ENCODE measurements at regions not wholly inside any gene's neighbourhood (a gene's known extent, or its start where the extent isn't known, plus 50 kb on each side); places are given as distances from the start of the nearest gene placed in this dataset.

DNA sequence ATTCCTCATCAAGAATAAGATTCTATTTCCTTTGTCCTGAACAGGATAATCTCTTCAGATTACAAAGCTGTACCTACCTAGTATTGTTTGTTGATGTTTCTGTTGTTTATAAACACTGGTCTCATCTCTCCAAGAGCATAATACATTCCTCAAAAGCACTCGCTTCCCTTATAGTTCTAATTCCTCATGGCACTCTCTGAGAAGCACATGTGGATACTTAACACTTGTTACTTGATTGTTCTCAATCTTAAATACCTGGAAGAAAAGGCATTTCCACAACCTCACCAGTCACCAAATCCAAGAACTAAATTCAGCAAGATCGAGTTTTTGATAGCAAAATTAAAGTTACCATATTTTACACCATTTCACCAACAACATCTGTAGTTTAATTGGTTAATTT is 145.9 kb upstream of the DUSP10 start:
- no peak for TF ChIP-seq CTCF (IDR thresholded peaks at IDR 0.05; ENCODE audit: low read depth, low read length)
- DNase-seq (ENCODE audit: low read depth, low spot score) = no peak
- in situ Hi-C loops (cut with HindIII; ENCODE audit: low sequenced_read_pairs) = no loop called here
- H3K4me3 ChIP-seq (ENCODE audit: low read depth, low read length) = no peak overlapping the region

DNA sequence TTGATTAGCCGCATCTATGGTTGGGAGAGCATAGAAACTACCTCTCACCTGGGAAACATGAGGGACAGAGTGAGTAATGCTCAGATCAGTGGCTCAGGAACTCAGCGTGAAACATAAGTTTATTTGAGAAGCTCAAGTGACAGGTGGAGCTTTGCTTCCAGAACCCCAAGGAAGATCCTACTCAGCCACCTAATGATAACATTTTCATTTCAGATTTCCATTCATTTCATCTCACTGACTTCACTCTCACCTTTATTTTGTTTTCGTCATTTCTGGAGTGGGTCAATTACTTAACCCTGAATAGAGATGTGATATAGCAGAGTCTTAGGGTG is 145.5 kb upstream of the DUSP10 start:
- H3K4me3 ChIP-seq (ENCODE audit: low read depth, low read length) = no peak overlapping the region
- in situ Hi-C loops (cut with HindIII; ENCODE audit: low sequenced_read_pairs) = no loop called here

DNA sequence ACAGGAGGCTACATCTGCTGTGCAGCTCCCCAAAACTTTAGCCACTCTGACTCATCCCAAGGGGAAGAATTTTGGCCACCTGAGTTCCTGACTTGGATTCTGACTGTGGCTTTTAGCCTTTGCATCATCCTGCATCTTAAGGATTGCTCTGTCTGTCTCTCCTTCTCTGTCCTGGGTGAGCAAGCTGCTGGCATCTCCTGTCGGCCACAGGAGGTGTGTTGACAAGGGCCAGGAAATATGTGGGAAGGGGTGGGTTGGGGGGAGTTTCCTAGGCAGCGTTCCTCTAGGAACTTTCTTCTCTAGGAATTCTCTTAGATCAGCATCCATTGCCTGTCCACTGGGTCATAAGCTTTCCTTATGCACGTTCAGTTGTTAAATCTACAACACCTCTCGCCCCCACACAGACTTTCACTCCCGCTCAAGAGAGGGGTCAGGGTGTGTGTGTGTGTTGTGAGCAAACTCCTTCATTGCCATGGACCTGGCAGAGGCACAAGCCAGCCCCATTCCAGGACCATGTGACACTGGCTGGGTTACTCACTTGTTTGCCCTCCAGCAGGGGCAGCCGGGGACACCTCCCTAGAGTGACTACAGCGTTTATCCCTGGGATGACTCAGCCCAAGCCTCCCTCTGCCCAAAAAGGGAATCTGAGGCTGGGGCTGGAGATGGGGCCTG is 145.0 kb upstream of the DUSP10 start:
- peak; percentile 72 for DNase-seq (ENCODE audit: low read depth, low spot score)
- in situ Hi-C loops (cut with HindIII; ENCODE audit: low sequenced_read_pairs) = no loop called here
- no peak overlapping the region for H3K4me3 ChIP-seq (ENCODE audit: low read depth, low read length)
- TF ChIP-seq CTCF (IDR thresholded peaks at IDR 0.05; ENCODE audit: low read depth, low read length) = peak; percentile 1

More for the DNA sequence above, 145.5 kb upstream of the DUSP10 start:
- no peak for DNase-seq (ENCODE audit: low read depth, low spot score)
- peak; percentile 0 for TF ChIP-seq CTCF (IDR thresholded peaks at IDR 0.05; ENCODE audit: low read depth, low read length)

- no peak for DNase-seq (ENCODE audit: low read depth, low spot score)
- no peak overlapping the region for H3K4me3 ChIP-seq (ENCODE audit: low read depth, low read length)
- no peak for TF ChIP-seq CTCF (IDR thresholded peaks at IDR 0.05; ENCODE audit: low read depth, low read length)
- in situ Hi-C loops (cut with HindIII; ENCODE audit: low sequenced_read_pairs) = no loop called here
These were observed 144.4 kb upstream of the DUSP10 start for GRCh38 chr1:221886311-221886710.

GRCh38 chr1:221884821-221885220 is 142.9 kb upstream of the DUSP10 start:
- peak; percentile 35 for DNase-seq (ENCODE audit: low read depth, low spot score)
- no peak overlapping the region for H3K4me3 ChIP-seq (ENCODE audit: low read depth, low read length)
- no peak for TF ChIP-seq CTCF (IDR thresholded peaks at IDR 0.05; ENCODE audit: low read depth, low read length)
- in situ Hi-C loops (cut with HindIII; ENCODE audit: low sequenced_read_pairs) = no loop called here

GRCh38 chr1:221881805-221882581 is 140.1 kb upstream of the DUSP10 start:
- H3K4me3 ChIP-seq (ENCODE audit: low read depth, low read length) = no peak overlapping the region
- no peak for TF ChIP-seq CTCF (IDR thresholded peaks at IDR 0.05; ENCODE audit: low read depth, low read length)
- DNase-seq (ENCODE audit: low read depth, low spot score) = no peak
- in situ Hi-C loops (cut with HindIII; ENCODE audit: low sequenced_read_pairs) = no loop called here

All from astrocyte of the spinal cord (primary cell).